B cell (primary cell): ENCODE measurements at regions not wholly inside any gene's neighbourhood (a gene's known extent, or its start where the extent isn't known, plus 50 kb on each side); places are given as distances from the start of the nearest gene placed in this dataset.

Experiments
- EZH2 ChIP-seq: IDR thresholded peaks from 2 replicates; pipeline ENCODE4 v1.6.1; 2012; ENCODE audit warnings: borderline replicate concordance, low read depth, mild to moderate bottlenecking, moderate library complexity, low read length; ENCODE audit not compliant: insufficient read depth, poor library complexity, severe bottlenecking
- TF ChIP-seq, protein P1 (sequence below): fragments of 200-600 bp; IDR thresholded peaks from one replicate; pipeline ENCODE4 v1.8.0; 2022; ENCODE audit warnings: antibody characterized with exemption, mild to moderate bottlenecking

DNA sequence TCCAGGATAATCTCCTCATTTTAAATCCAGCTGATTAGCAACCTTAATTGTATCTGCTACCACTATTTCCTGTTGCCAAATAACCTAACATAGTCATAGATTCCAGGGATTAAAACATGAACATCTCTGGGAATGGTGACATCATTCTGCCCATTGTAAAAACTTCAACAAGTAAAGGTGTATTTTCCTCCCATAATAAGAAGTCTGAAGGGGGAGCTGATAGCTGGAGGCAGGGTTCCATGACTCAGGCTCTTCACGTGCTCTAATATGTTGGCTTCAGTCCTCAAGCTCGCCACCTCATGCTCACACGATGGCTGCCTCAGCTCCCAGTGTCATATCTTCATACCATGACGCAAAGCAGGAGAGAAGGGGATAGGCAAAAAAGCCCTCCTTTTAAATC is 172.0 kb upstream of the VASH1 start:
- TF ChIP-seq, protein P1, sequence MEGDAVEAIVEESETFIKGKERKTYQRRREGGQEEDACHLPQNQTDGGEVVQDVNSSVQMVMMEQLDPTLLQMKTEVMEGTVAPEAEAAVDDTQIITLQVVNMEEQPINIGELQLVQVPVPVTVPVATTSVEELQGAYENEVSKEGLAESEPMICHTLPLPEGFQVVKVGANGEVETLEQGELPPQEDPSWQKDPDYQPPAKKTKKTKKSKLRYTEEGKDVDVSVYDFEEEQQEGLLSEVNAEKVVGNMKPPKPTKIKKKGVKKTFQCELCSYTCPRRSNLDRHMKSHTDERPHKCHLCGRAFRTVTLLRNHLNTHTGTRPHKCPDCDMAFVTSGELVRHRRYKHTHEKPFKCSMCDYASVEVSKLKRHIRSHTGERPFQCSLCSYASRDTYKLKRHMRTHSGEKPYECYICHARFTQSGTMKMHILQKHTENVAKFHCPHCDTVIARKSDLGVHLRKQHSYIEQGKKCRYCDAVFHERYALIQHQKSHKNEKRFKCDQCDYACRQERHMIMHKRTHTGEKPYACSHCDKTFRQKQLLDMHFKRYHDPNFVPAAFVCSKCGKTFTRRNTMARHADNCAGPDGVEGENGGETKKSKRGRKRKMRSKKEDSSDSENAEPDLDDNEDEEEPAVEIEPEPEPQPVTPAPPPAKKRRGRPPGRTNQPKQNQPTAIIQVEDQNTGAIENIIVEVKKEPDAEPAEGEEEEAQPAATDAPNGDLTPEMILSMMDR, result no peak
- no peak for TF ChIP-seq EZH2
